Mucosa of descending colon (tissue), 3 donors: ENCODE measurements at regions not wholly inside any gene's neighbourhood (a gene's known extent, or its start where the extent isn't known, plus 50 kb on each side); places are given as distances from the start of the nearest gene placed in this dataset.

ENCODE experiments used
- ATAC-seq: fragments of 200-7000 bp; cut with Tn5 transposase; one replicate; pipeline ENCODE4 v1.9.1; 2020; ENCODE audit warnings: mild to moderate bottlenecking, moderate library complexity
- DNase-seq, 3 donors: peaks; one replicate each; pipeline ENCODE4 v3.0.0-alpha.2; 2020
- H3K36me3 ChIP-seq: fragments of 200-600 bp; one replicate; pipeline ENCODE4 v1.8.0; 2021; ENCODE audit warnings: low read depth, mild to moderate bottlenecking
- H3K4me1 ChIP-seq: fragments of 200-600 bp; one replicate; pipeline ENCODE4 v1.8.0; 2021; ENCODE audit warnings: low read depth, mild to moderate bottlenecking
- H3K4me3 ChIP-seq: fragments of 200-600 bp; one replicate; pipeline ENCODE4 v1.8.0; 2021; ENCODE audit warnings: mild to moderate bottlenecking
- H3K9me3 ChIP-seq: fragments of 200-600 bp; one replicate; pipeline ENCODE4 v1.8.0; 2021; ENCODE audit warnings: mild to moderate bottlenecking
- CTCF ChIP-seq: fragments of 200-600 bp; IDR thresholded peaks from one replicate; pipeline ENCODE4 v1.8.0; 2022; ENCODE audit warnings: antibody characterized with exemption, mild to moderate bottlenecking
- intact Hi-C, 2 donors: fragments of 100-400 bp; cut with DNase I in 1 of 2; cut with micrococcal nuclease in 1 of 2; formaldehyde crosslinking; loops; one replicate each; pipeline versions ENCODE4 v1.11.0 to v1.11.1; 2022; cut with DNase I, micrococcal nuclease
- donor health status: DM: no; HTN: no; CAD: no; lungs with moderate emphysema.
- donor health status: DM: no; HTN: no; CAD: no.
- donor health status: DM: no; HTN: yes; CAD: no.

DNA sequence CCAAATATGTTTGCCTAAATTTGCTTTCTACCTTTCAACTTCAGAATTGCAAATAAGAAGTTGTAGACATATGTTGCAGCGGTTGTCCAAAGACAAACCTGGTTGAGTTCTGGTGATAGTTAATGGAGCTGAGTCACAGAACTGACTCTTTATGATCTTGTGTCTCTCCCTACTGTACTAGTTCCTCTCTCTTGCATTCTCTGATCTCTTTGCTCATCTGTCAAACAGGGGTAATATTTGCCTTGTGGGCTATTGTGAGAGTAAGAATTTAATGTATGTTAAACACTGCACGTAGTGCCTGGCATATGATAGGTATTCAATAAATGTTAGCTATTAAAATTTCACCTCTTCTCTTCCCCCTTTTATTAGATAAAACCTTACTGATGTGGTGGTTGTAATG is 283.5 kb upstream of the RGS6 start:
- DNase-seq (no peak), ATAC-seq (no peak)
- Histone ChIP-seq H3K36me3 (no peaks in the 10 kb centered on the region), H3K9me3 (peaks cover 13% of the 10 kb centered on the region), H3K4me3 (no peak overlapping the region), H3K4me1 (peaks cover 12% of the 10 kb centered on the region)
- no peak for TF ChIP-seq CTCF
- intact Hi-C loops = no loop called here

- peaks cover 13% of the 10 kb centered on the region for H3K9me3 ChIP-seq
- ATAC-seq (no peak), DNase-seq (no peak)
- intact Hi-C loops = no loop called here
- H3K4me1 ChIP-seq = peaks cover 12% of the 10 kb centered on the region
- no peaks in the 10 kb centered on the region for H3K36me3 ChIP-seq
- no peak for TF ChIP-seq CTCF
- no peak overlapping the region for H3K4me3 ChIP-seq
Measured at GRCh38 chr14:71650187-71650755, 282.0 kb upstream of the RGS6 start.

DNA sequence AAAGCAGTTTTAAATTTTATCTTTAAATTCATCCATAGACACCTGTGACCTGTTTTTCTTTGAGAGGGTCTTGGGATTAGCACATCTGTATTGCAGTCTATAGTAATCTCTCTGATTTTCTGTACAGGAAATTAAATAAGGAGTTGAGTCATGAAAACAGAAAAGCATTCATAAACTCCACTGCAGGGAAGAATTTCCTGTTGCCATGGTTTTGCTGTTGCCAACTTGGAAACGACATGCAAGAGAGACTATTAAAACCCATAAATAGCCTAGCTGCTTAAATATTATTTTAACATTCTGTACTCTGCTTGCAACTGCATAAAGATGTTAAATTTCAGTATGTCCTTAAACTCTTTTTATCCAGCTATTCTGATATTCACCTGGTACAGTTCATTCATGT is 281.0 kb upstream of the RGS6 start:
- Histone ChIP-seq H3K4me3 (no peak overlapping the region), H3K9me3 (peaks cover 13% of the 10 kb centered on the region), H3K36me3 (no peaks in the 10 kb centered on the region), H3K4me1 (peaks cover 12% of the 10 kb centered on the region)
- DNase-seq = no peak
- no peak for ATAC-seq
- no peak for TF ChIP-seq CTCF
- intact Hi-C loops = no loop called here

DNA sequence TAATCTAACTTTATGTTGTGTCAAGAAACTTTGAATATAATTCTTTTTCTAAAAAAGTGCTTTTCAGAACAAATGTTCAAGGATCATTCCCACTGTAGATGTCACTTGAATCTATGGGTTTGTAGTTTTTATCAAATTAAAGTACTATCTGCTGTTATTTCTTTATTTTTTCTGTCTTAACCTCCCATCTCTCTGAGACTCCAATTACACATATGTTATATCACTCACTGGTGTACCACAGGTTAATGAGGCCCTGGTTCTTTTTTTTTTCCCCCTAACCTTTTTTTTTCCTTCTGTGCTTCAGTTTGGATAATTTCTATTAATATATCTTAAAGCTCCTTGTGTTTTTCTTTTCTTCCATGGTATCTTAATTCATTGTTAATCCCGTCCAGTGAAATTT is 279.9 kb upstream of the RGS6 start:
- H3K9me3 ChIP-seq = peaks cover 13% of the 10 kb centered on the region
- H3K36me3 ChIP-seq = no peaks in the 10 kb centered on the region
- DNase-seq = no peak
- intact Hi-C loops = no loop called here
- TF ChIP-seq CTCF = no peak
- no peak overlapping the region for H3K4me3 ChIP-seq
- ATAC-seq = no peak
- H3K4me1 ChIP-seq = peaks cover 2% of the 10 kb centered on the region

- DNase-seq = no peak
- Histone ChIP-seq H3K36me3 (no peaks in the 10 kb centered on the region), H3K9me3 (peaks cover 13% of the 10 kb centered on the region), H3K4me1 (peaks cover 7% of the 10 kb centered on the region), H3K4me3 (no peak overlapping the region)
- no peak for TF ChIP-seq CTCF
- intact Hi-C loops = no loop called here
- no peak for ATAC-seq
Measured at GRCh38 chr14:71654810-71655209, 277.4 kb upstream of the RGS6 start.
